HepG2 (cell line): ENCODE measurements at regions not wholly inside any gene's neighbourhood (a gene's known extent, or its start where the extent isn't known, plus 50 kb on each side); places are given as distances from the start of the nearest gene placed in this dataset.

Experiments
- ATAC-seq: fragments of 200-7000 bp; cut with Tn5 transposase; 3 replicates; pipeline ENCODE4 v1.9.1; 2020; ENCODE audit warnings: mild to moderate bottlenecking, moderate library complexity
- BruUV-seq: library from RNA; stranded (reverse); fragments of 400-500 nt; replicated peaks from 2 replicates; lab custom pipeline; 2021; lab: Mats Ljungman, UMichigan
- CTCF ChIA-PET: fragments of 300-600 bp; formaldehyde crosslinking; extraction: SDS; loops from one replicate; lab custom pipeline; 2021; ENCODE audit warnings: low total read pairs, inconsistent platforms, low intra/inter-chr PET ratio; lab: Yijun Ruan, JAX
- POLR2A ChIA-PET: fragments of 350-600 bp; sonication (Branson Sonifier 250); formaldehyde crosslinking; loops from one replicate; lab custom pipeline; 2020; ENCODE audit warnings: antibody characterized with exemption, inconsistent platforms; lab: Yijun Ruan, JAX
- DNase-seq: peaks from one replicate; pipeline ENCODE4 v3.0.0-alpha.2; 2015; ENCODE audit warnings: low spot score
- FAIRE-seq: peaks from 3 replicates; lab custom pipeline; 2011; peaks lifted over from hg19 to GRCh38; lab: Jason Lieb, UNC
- H2AFZ ChIP-seq: one replicate; pipeline ENCODE4 v1.6.1; 2011; ENCODE audit warnings: low read length, inconsistent platforms
- H3K27ac ChIP-seq: fragments of 300-600 bp; 3 replicates; pipeline ENCODE4 v1.8.0; 2011; ENCODE audit warnings: mixed run types, mild to moderate bottlenecking, mixed read lengths, low read length, inconsistent platforms; ENCODE audit not compliant: insufficient read depth; ENCODE audit errors: extremely low read length
- H3K27me3 ChIP-seq, 2 experiments: fragments of 200-600 bp in 1 of 2; 2 replicates in 1 of 2; 3 replicates in 1 of 2; pipeline versions ENCODE4 v1.6.0 to v1.8.0; 2011; ENCODE audit warnings: low read length in 2 of 2, mild to moderate bottlenecking in 2 of 2, moderate library complexity in 2 of 2, inconsistent platforms in 1 of 2; ENCODE audit not compliant: insufficient read depth in 2 of 2, control insufficient read depth in 1 of 2
- H3K36me3 ChIP-seq, 2 experiments: fragments of 200-600 bp in 1 of 2; replicated peaks in 1 of 2; 2 replicates in 1 of 2; 3 replicates in 1 of 2; pipeline versions ENCODE4 v1.5.1 to v1.8.0; 2011; ENCODE audit warnings: low read length in 2 of 2, inconsistent platforms in 1 of 2; ENCODE audit not compliant: insufficient read depth in 2 of 2, control insufficient read depth in 1 of 2
- H3K4me1 ChIP-seq: 2 replicates; pipeline ENCODE4 v1.5.1; 2012; ENCODE audit warnings: low read length, inconsistent platforms; ENCODE audit not compliant: insufficient read depth
- H3K4me2 ChIP-seq: 2 replicates; pipeline ENCODE4 v1.6.0; 2011; ENCODE audit warnings: low read depth, low read length, inconsistent platforms
- H3K4me3 ChIP-seq, 3 experiments: fragments of 200-600 bp in 1 of 3; sonication (generic), shearing (Covaris generic) in 1 of 3; replicated peaks in 1 of 3; 2 replicates each; pipeline ENCODE4 v1.5.1; 2011 to 2016; ENCODE audit warnings: low read length in 3 of 3, inconsistent platforms in 2 of 3, low read depth in 2 of 3, mild to moderate bottlenecking in 2 of 3, control low read depth in 1 of 3, mixed read lengths in 1 of 3; ENCODE audit not compliant: insufficient read depth in 1 of 3
- H3K79me2 ChIP-seq: one replicate; pipeline ENCODE4 v1.6.1; 2011; ENCODE audit warnings: low read length, inconsistent platforms; ENCODE audit not compliant: insufficient read depth
- H3K9ac ChIP-seq: 2 replicates; pipeline ENCODE4 v1.6.0; 2011; ENCODE audit warnings: mild to moderate bottlenecking, low read depth, low read length, inconsistent platforms; ENCODE audit not compliant: insufficient read depth
- H3K9me3 ChIP-seq: 2 replicates; pipeline ENCODE4 v1.5.1; 2012; ENCODE audit warnings: mild to moderate bottlenecking, low read length
- H4K20me1 ChIP-seq: 2 replicates; pipeline ENCODE4 v1.6.0; 2011; ENCODE audit warnings: inconsistent platforms, mild to moderate bottlenecking, low read length, moderate library complexity; ENCODE audit not compliant: insufficient read depth
- FOXC1 ChIP-seq: sonication (generic); formaldehyde crosslinking; IDR thresholded peaks from 2 replicates; pipeline ENCODE4 v1.8.0; 2022; ENCODE audit warnings: mild to moderate bottlenecking, missing genetic modification reagents, borderline replicate concordance
- FOXO1 ChIP-seq: sonication (generic); formaldehyde crosslinking; IDR thresholded peaks from 2 replicates; pipeline ENCODE4 v1.4.0; 2020; ENCODE audit warnings: missing genetic modification reagents
- HES4 ChIP-seq: sonication (generic); formaldehyde crosslinking; IDR thresholded peaks from 2 replicates; pipeline ENCODE4 v1.9.0; 2021; ENCODE audit warnings: mild to moderate bottlenecking, missing genetic modification reagents, borderline replicate concordance
- KDM4B ChIP-seq: sonication (generic); formaldehyde crosslinking; IDR thresholded peaks from 2 replicates; pipeline ENCODE4 v1.4.0; 2020; ENCODE audit warnings: missing genetic modification reagents
- NPAS2 ChIP-seq: sonication (generic); formaldehyde crosslinking; IDR thresholded peaks from 2 replicates; pipeline ENCODE4 v1.8.0; 2022; ENCODE audit warnings: mild to moderate bottlenecking, missing genetic modification reagents, borderline replicate concordance
- RFX3 ChIP-seq: IDR thresholded peaks from 2 replicates; pipeline ENCODE4 v1.6.1; 2016; ENCODE audit warnings: missing biosample characterization, missing genetic modification reagents
- SIX4 ChIP-seq: sonication (generic); formaldehyde crosslinking; IDR thresholded peaks from 2 replicates; pipeline ENCODE4 v1.4.0; 2020; ENCODE audit warnings: missing genetic modification reagents
- SMAD9 ChIP-seq: sonication (generic); formaldehyde crosslinking; IDR thresholded peaks from 2 replicates; pipeline ENCODE4 v1.5.1; 2020; ENCODE audit warnings: mild to moderate bottlenecking, missing genetic modification reagents
- SOX6 ChIP-seq, 2 experiments: fragments of 450-650 bp in 1 of 2; sonication (generic) in 1 of 2; formaldehyde crosslinking in 1 of 2; IDR thresholded peaks; 2 replicates each; pipeline versions ENCODE4 v1.4.0 to v1.6.1; 2017 to 2020; ENCODE audit warnings: antibody characterized with exemption in 1 of 2, mild to moderate bottlenecking in 1 of 2, missing genetic modification reagents in 1 of 2
- ZBTB38 ChIP-seq: sonication (generic); formaldehyde crosslinking; IDR thresholded peaks from 2 replicates; pipeline ENCODE4 v1.5.1; 2020; ENCODE audit warnings: mild to moderate bottlenecking, missing genetic modification reagents
- ZFP36L1 ChIP-seq: sonication (generic); formaldehyde crosslinking; IDR thresholded peaks from 2 replicates; pipeline ENCODE4 v1.8.0; 2022; ENCODE audit warnings: mild to moderate bottlenecking, missing genetic modification reagents, moderate library complexity
- ZMAT3 ChIP-seq: sonication (generic); formaldehyde crosslinking; conservative IDR thresholded peaks from 2 replicates; pipeline ENCODE4 v1.7.0; 2021; ENCODE audit warnings: missing genetic modification reagents
- ZNF652 ChIP-seq: IDR thresholded peaks from 2 replicates; pipeline ENCODE4 v1.6.1; 2016; ENCODE audit warnings: low read depth, borderline replicate concordance
- ZNF724P ChIP-seq: sonication (generic); formaldehyde crosslinking; IDR thresholded peaks from 2 replicates; pipeline ENCODE4 v1.8.0; 2022; ENCODE audit warnings: missing genetic modification reagents, borderline replicate concordance
- ZNF891 ChIP-seq: sonication (generic); formaldehyde crosslinking; IDR thresholded peaks from 2 replicates; pipeline ENCODE4 v1.5.0; 2020; ENCODE audit warnings: mild to moderate bottlenecking, missing genetic modification reagents
- WGBS: methylation state at CpG from one replicate; pipeline ENCODE4 v1.1.6; 2017; ENCODE audit warnings: low lambda C conversion rate; 5-methylcytosine and 5-hydroxymethylcytosine counted together
- in situ Hi-C: cut with HindIII; loops from 2 replicates; pipeline ENCODE4 v1.10.0; 2017; ENCODE audit warnings: low pct_unique_long_range_greater_than_20kb; ENCODE audit not compliant: extremely low pct_ligation_motif_present
- intact Hi-C: fragments of 100-400 bp; cut with micrococcal nuclease; formaldehyde crosslinking; loops from one replicate; pipeline ENCODE4 v1.10.0; 2022; ENCODE audit not compliant: unreplicated experiment
- TF ChIP-seq, protein P1 (sequence below): sonication (generic); formaldehyde crosslinking; IDR thresholded peaks from 2 replicates; pipeline ENCODE4 v1.4.0; 2020; ENCODE audit warnings: missing genetic modification reagents, borderline replicate concordance
- TF ChIP-seq, protein P2 (sequence below): sonication (generic); formaldehyde crosslinking; IDR thresholded peaks from 2 replicates; pipeline ENCODE4 v1.5.0; 2020; ENCODE audit warnings: mild to moderate bottlenecking, low read depth, missing genetic modification reagents, borderline replicate concordance
- TF ChIP-seq, protein P3 (sequence below): sonication (generic); formaldehyde crosslinking; IDR thresholded peaks from 2 replicates; pipeline ENCODE4 v1.4.0; 2020; ENCODE audit warnings: missing genetic modification reagents, mild to moderate bottlenecking, borderline replicate concordance
- TF ChIP-seq, protein P4 (sequence below): sonication (generic); formaldehyde crosslinking; IDR thresholded peaks from 2 replicates; pipeline ENCODE4 v1.5.0; 2020; ENCODE audit warnings: mild to moderate bottlenecking, missing genetic modification reagents

DNA sequence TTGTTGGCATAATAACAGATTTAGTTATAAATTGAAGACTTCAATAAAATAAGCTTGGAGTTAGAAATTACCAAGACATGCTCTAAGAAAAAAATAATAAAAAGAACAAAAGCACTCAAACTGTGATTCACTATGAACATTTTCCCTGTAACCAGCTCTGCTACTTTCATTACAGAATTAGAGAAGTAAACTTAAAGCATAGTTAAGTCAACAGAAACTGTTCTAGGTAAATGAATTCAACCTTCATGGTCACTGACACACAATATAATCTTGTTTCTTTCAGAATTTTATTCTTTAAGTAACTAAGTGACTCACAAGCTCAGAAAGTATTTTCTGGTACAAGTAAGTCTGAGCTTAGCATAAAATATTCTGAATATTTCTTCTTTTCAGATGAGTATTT is 136.3 kb downstream of the KLF5 start (continued):
- TF ChIP-seq NPAS2 (no peak), ZFP36L1 (CRISPR knock-in tag) (no peak), HES4 (CRISPR knock-in tag) (no peak), ZNF891 (no peak)

DNA sequence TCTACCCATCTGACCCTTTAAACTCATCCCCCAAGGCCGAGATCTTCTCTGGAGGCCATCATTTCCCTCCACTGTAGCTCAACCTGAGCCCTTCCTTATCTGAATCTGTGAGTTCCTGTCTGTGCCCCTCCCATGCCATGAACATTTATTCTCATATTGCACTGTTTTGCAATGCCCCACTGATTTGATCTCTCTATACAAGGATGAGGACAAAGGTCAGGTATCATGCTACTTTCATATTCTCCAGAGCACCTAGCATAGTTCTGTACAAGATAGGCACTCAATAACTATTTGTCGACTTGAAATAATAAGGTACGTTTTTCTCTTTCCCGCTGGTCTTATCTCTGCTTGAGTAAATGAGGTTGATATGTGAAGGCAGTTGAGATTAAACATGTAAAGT is 135.5 kb downstream of the KLF5 start:
- no peak overlapping the region for H3K27ac ChIP-seq
- TF ChIP-seq ZBTB38 (CRISPR knock-in tag) (no peak), ZNF724P (CRISPR knock-in tag) (no peak), ZMAT3 (CRISPR knock-in tag) (no peak), SIX4 (CRISPR knock-in tag) (no peak), FOXO1 (CRISPR knock-in tag) (no peak), ZNF652 (CRISPR knock-in tag) (no peak), SOX6 (IDR thresholded peaks at IDR 0.05) (no peak), SOX6 (CRISPR knock-in tag; IDR thresholded peaks at IDR 0.05) (no peak), RFX3 (CRISPR knock-in tag) (no peak), FOXC1 (CRISPR knock-in tag) (no peak), KDM4B (no peak), SMAD9 (CRISPR knock-in tag) (no peak)
- TF ChIP-seq, protein P1, sequence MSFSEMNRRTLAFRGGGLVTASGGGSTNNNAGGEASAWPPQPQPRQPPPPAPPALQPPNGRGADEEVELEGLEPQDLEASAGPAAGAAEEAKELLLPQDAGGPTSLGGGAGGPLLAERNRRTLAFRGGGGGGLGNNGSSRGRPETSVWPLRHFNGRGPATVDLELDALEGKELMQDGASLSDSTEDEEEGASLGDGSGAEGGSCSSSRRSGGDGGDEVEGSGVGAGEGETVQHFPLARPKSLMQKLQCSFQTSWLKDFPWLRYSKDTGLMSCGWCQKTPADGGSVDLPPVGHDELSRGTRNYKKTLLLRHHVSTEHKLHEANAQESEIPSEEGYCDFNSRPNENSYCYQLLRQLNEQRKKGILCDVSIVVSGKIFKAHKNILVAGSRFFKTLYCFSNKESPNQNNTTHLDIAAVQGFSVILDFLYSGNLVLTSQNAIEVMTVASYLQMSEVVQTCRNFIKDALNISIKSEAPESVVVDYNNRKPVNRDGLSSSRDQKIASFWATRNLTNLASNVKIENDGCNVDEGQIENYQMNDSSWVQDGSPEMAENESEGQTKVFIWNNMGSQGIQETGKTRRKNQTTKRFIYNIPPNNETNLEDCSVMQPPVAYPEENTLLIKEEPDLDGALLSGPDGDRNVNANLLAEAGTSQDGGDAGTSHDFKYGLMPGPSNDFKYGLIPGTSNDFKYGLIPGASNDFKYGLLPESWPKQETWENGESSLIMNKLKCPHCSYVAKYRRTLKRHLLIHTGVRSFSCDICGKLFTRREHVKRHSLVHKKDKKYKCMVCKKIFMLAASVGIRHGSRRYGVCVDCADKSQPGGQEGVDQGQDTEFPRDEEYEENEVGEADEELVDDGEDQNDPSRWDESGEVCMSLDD (CRISPR knock-in tag), result no peak
- TF ChIP-seq, protein P2, sequence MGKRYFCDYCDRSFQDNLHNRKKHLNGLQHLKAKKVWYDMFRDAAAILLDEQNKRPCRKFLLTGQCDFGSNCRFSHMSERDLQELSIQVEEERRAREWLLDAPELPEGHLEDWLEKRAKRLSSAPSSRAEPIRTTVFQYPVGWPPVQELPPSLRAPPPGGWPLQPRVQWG (CRISPR knock-in tag), result no peak
- TF ChIP-seq, protein P3, sequence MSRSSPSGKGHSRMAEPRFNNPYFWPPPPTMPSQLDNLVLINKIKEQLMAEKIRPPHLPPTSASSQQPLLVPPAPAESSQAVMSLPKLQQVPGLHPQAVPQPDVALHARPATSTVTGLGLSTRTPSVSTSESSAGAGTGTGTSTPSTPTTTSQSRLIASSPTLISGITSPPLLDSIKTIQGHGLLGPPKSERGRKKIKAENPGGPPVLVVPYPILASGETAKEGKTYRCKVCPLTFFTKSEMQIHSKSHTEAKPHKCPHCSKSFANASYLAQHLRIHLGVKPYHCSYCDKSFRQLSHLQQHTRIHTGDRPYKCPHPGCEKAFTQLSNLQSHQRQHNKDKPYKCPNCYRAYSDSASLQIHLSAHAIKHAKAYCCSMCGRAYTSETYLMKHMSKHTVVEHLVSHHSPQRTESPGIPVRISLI (CRISPR knock-in tag), result no peak
- TF ChIP-seq, protein P4, sequence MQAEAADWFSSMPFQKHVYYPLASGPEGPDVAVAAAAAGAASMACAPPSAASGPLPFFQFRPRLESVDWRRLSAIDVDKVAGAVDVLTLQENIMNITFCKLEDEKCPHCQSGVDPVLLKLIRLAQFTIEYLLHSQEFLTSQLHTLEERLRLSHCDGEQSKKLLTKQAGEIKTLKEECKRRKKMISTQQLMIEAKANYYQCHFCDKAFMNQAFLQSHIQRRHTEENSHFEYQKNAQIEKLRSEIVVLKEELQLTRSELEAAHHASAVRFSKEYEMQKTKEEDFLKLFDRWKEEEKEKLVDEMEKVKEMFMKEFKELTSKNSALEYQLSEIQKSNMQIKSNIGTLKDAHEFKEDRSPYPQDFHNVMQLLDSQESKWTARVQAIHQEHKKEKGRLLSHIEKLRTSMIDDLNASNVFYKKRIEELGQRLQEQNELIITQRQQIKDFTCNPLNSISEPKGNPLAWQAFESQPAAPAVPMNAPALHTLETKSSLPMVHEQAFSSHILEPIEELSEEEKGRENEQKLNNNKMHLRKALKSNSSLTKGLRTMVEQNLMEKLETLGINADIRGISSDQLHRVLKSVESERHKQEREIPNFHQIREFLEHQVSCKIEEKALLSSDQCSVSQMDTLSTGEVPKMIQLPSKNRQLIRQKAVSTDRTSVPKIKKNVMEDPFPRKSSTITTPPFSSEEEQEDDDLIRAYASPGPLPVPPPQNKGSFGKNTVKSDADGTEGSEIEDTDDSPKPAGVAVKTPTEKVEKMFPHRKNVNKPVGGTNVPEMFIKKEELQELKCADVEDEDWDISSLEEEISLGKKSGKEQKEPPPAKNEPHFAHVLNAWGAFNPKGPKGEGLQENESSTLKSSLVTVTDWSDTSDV (CRISPR knock-in tag), result no peak

More for the DNA sequence above, 135.5 kb downstream of the KLF5 start:
- Histone ChIP-seq H3K4me3 (no peak overlapping the region), H4K20me1 (no peaks in the 10 kb centered on the region), H2AFZ (no peak overlapping the region), H3K9me3 (no peaks in the 10 kb centered on the region), H3K27me3 (no peaks in the 10 kb centered on the region), H3K4me1 (peaks cover 18% of the 10 kb centered on the region; the same call in 1 of the 2 replicates), H3K4me2 (no peak overlapping the region), H3K36me3 (no peaks in the 10 kb centered on the region), H3K79me2 (no peaks in the 10 kb centered on the region), H3K9ac (no peak overlapping the region)
- DNase-seq (peak; percentile 26), FAIRE-seq (no peak), ATAC-seq (peak; percentile 43; the same call in 2 of the 3 replicates)
- ChIA-PET POLR2A (no interaction called here), CTCF (no interaction called here)
- in situ Hi-C loops, result no loop called here
- intact Hi-C loops, result no loop called here
- no TSS peak for BruUV-seq
- WGBS, result 52% methylated on average over 4 of the region's 4 CpGs
